HEK293 (cell line): ENCODE measurements at regions not wholly inside any gene's neighbourhood (a gene's known extent, or its start where the extent isn't known, plus 50 kb on each side); places are given as distances from the start of the nearest gene placed in this dataset.
"Not testable (repeated sequence)": the region's sequence is repeated elsewhere in the genome, so short reads cannot be mapped to it uniquely, and the experiment has no call there.

Experiments used
- CTCF ChIA-PET: fragments of 350-600 bp; formaldehyde crosslinking; extraction: SDS; loops from one replicate; lab custom pipeline; 2021; ENCODE audit warnings: antibody characterized with exemption; lab: Yijun Ruan, JAX
- POLR2A ChIA-PET: fragments of 300-600 bp; formaldehyde crosslinking; extraction: SDS; loops from one replicate; lab custom pipeline; 2020; ENCODE audit warnings: antibody characterized with exemption, inconsistent platforms; lab: Yijun Ruan, JAX
- H3K27ac ChIP-seq: fragments of 200-500 bp; sonication (Bioruptor generic); 2 replicates; pipeline ENCODE4 v1.5.1; 2014; ENCODE audit warnings: low read depth, low read length, control low read depth, inconsistent platforms; ENCODE audit errors: extremely low read depth
- H3K36me3 ChIP-seq, 2 experiments: fragments of 200-500 bp in 1 of 2; sonication (Bioruptor generic) in 1 of 2; 1 replicate in 1 of 2; 2 replicates in 1 of 2; pipeline ENCODE4 v1.5.1; 2014 to 2017; ENCODE audit warnings: inconsistent platforms in 2 of 2, low read length in 2 of 2; ENCODE audit not compliant: control insufficient read depth in 2 of 2, insufficient read depth in 1 of 2
- H3K4me1 ChIP-seq: fragments of 200-500 bp; sonication (Bioruptor generic); 2 replicates; pipeline ENCODE4 v1.5.1; 2014; ENCODE audit warnings: mild to moderate bottlenecking, low read length, inconsistent platforms; ENCODE audit not compliant: control insufficient read depth, insufficient read depth
- H3K4me3 ChIP-seq: 2 replicates; pipeline ENCODE4 v1.5.1; 2011; ENCODE audit warnings: low read depth, mild to moderate bottlenecking, control low read depth, low read length, moderate library complexity
- H3K9me3 ChIP-seq: fragments of 200-500 bp; sonication (Bioruptor generic); 2 replicates; pipeline ENCODE4 v1.5.1; 2014; ENCODE audit warnings: low read depth, low read length, inconsistent platforms; ENCODE audit not compliant: control insufficient read depth, insufficient read depth
- BCL11A ChIP-seq: fragments of 450-650 bp; formaldehyde crosslinking; IDR thresholded peaks from 2 replicates; pipeline ENCODE4 v1.5.1; 2016; ENCODE audit warnings: low read depth, missing biosample characterization, missing genetic modification characterization
- PRDM6 ChIP-seq: fragments of 450-650 bp; formaldehyde crosslinking; IDR thresholded peaks from 2 replicates; pipeline ENCODE4 v1.5.1; 2017; ENCODE audit warnings: missing biosample characterization, missing genetic modification characterization
- ZNF280D ChIP-seq: fragments of 450-650 bp; formaldehyde crosslinking; IDR thresholded peaks from 2 replicates; pipeline ENCODE4 v1.5.1; 2016; ENCODE audit warnings: missing biosample characterization, missing genetic modification characterization
- ZNF48 ChIP-seq: fragments of 450-650 bp; formaldehyde crosslinking; IDR thresholded peaks from 2 replicates; pipeline ENCODE4 v1.5.1; 2016; ENCODE audit warnings: missing biosample characterization, missing genetic modification characterization
- ZNF701 ChIP-seq: fragments of 450-650 bp; formaldehyde crosslinking; IDR thresholded peaks from 2 replicates; pipeline ENCODE4 v1.5.1; 2016; ENCODE audit warnings: missing biosample characterization, missing genetic modification characterization
- ZNF837 ChIP-seq: fragments of 450-650 bp; formaldehyde crosslinking; IDR thresholded peaks from 2 replicates; pipeline ENCODE4 v1.5.1; 2016; ENCODE audit warnings: missing biosample characterization, missing genetic modification characterization
- ZSCAN4 ChIP-seq: fragments of 450-650 bp; formaldehyde crosslinking; IDR thresholded peaks from 2 replicates; pipeline ENCODE4 v1.5.1; 2017; ENCODE audit warnings: missing biosample characterization, missing genetic modification characterization
- TF ChIP-seq, protein P1 (sequence below): fragments of 450-650 bp; formaldehyde crosslinking; IDR thresholded peaks from 2 replicates; pipeline ENCODE4 v1.5.1; 2016; ENCODE audit warnings: missing biosample characterization, missing genetic modification characterization
- TF ChIP-seq, protein P2 (sequence below): sonication (generic); formaldehyde crosslinking; IDR thresholded peaks from 2 replicates; pipeline ENCODE4 v1.8.1; 2022; ENCODE audit warnings: mild to moderate bottlenecking, moderate library complexity, missing genetic modification reagents
- TF ChIP-seq, protein P3 (sequence below): fragments of 450-650 bp; formaldehyde crosslinking; IDR thresholded peaks from 2 replicates; pipeline ENCODE4 v1.5.1; 2016; ENCODE audit warnings: missing biosample characterization, missing genetic modification characterization

DNA sequence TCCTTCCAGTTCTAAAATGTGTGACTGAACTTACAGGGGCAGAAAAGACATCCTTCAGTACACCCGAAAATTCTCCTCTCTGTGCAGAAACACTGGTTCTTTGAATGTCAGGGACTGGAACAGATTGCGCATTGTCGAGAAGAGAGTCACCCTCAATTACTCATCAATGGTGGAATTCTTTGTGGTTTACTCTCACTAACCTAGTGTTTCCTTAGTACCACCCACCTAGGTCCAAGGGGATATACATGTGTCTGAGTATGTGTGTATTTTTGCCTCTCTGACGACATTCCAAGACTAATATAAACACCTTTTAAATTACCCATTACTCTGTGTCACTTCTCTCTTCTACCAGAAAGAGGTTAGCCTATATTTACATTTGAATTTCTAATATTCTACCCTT lies 660.8 kb downstream of the TLE1 start (continued):
- TF ChIP-seq, protein P1, sequence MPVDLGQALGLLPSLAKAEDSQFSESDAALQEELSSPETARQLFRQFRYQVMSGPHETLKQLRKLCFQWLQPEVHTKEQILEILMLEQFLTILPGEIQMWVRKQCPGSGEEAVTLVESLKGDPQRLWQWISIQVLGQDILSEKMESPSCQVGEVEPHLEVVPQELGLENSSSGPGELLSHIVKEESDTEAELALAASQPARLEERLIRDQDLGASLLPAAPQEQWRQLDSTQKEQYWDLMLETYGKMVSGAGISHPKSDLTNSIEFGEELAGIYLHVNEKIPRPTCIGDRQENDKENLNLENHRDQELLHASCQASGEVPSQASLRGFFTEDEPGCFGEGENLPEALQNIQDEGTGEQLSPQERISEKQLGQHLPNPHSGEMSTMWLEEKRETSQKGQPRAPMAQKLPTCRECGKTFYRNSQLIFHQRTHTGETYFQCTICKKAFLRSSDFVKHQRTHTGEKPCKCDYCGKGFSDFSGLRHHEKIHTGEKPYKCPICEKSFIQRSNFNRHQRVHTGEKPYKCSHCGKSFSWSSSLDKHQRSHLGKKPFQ, result no peak

- Histone ChIP-seq H3K36me3 (no peaks in the 10 kb centered on the region), H3K27ac (no peak overlapping the region), H3K9me3 (no peaks in the 10 kb centered on the region), H3K4me1 (no peaks in the 10 kb centered on the region), H3K4me3 (no peak overlapping the region)
- POLR2A ChIA-PET, result no interaction called here
- CTCF ChIA-PET, result interaction anchor here (1.1 kb wide), 1 partner anchor 13 kb away, joined by 3 read pairs; no protein-coding TSS in a partner anchor
- TF ChIP-seq PRDM6, result no peak
- no peak for TF ChIP-seq ZNF701 (tag by site-specific recombination)
- TF ChIP-seq ZNF280D (tag by site-specific recombination), result no peak
- TF ChIP-seq ZSCAN4 (tag by site-specific recombination), result no peak
- TF ChIP-seq, protein P2, sequence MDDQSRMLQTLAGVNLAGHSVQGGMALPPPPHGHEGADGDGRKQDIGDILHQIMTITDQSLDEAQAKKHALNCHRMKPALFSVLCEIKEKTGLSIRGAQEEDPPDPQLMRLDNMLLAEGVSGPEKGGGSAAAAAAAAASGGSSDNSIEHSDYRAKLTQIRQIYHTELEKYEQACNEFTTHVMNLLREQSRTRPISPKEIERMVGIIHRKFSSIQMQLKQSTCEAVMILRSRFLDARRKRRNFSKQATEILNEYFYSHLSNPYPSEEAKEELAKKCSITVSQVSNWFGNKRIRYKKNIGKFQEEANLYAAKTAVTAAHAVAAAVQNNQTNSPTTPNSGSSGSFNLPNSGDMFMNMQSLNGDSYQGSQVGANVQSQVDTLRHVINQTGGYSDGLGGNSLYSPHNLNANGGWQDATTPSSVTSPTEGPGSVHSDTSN (CRISPR knock-in tag), result no peak
- no peak for TF ChIP-seq ZNF837
- TF ChIP-seq ZNF48 (tag by site-specific recombination), result no peak
- TF ChIP-seq BCL11A (tag by site-specific recombination), result no peak
- TF ChIP-seq, protein P3, sequence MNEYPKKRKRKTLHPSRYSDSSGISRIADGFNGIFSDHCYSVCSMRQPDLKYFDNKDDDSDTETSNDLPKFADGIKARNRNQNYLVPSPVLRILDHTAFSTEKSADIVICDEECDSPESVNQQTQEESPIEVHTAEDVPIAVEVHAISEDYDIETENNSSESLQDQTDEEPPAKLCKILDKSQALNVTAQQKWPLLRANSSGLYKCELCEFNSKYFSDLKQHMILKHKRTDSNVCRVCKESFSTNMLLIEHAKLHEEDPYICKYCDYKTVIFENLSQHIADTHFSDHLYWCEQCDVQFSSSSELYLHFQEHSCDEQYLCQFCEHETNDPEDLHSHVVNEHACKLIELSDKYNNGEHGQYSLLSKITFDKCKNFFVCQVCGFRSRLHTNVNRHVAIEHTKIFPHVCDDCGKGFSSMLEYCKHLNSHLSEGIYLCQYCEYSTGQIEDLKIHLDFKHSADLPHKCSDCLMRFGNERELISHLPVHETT (tag by site-specific recombination), result no peak
Measured at GRCh38 chr9:81022177-81022576, 667.2 kb downstream of the TLE1 start.

DNA sequence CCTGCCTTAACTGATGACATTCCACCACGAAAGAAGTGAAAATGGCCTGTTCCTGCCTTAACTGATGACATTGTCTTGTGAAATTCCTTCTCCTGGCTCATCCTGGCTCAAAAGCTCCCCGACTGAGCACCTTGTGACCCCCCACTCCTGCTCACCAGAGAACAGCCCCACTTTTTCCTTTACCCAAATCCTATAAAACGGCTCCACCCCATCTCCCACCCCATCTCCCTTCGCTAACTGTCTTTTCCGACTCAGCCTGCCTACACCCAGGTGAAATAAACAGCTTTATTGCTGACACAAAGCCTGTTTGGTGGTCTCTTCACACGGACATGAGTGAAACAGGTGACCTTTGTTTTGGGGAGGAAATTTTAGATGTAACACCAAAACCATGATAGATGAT lies 674.4 kb downstream of the TLE1 start:
- CTCF ChIA-PET, H3K36me3 ChIP-seq, POLR2A ChIA-PET, H3K4me3 ChIP-seq, H3K4me1 ChIP-seq, H3K27ac ChIP-seq, H3K9me3 ChIP-seq: not testable (repeated sequence)

GRCh38 chr9:81013191-81013590 lies 676.2 kb downstream of the TLE1 start:
- H3K4me1 ChIP-seq, H3K27ac ChIP-seq, H3K4me3 ChIP-seq, POLR2A ChIA-PET, CTCF ChIA-PET, H3K9me3 ChIP-seq, H3K36me3 ChIP-seq: not testable (repeated sequence)
